ENCODE measurements at regions not wholly inside any gene's neighbourhood (a gene's known extent, or its start where the extent isn't known, plus 50 kb on each side); places are given as distances from the start of the nearest gene placed in this dataset.

DNA sequence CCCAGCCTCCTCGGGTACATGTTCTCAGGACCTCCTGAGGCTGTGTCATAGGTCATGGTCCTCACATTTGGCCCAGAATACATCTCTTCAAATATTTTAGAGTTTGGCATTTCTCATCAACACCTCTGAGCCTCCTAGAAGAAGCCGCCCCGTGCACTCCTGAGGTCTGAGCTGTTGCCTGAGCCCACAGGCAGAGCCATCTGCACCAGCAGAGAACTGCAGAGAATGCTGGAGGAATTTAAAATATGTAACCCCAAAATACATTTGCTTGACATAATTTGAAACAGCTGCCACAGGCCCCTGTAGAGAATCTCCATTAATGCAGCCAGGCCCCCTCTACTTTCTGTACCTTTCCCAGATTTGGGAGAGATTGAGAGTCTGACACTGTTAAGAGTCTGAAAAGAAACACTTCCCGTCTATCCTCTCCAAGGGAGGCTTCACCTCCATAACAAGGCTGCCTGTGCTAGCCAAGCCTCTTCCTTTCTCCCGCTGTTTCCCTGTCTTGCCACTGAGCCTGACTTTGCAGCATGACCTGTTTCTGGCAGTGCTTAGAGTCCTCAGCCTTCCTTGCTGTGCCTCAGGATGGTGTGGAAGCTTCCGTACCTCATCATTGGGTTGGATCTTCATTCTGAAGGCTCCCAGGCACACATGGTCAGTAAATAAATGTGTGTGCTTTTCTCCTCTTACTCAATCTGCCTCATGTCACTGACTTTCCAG lies 95.4 kb upstream of the SFSWAP start:
- Histone ChIP-seq H3K36me3 (ENCODE audit: insufficient read depth, low read length, poor library complexity, severe bottlenecking) (no peaks in the 10 kb centered on the region), H3K27me3 (replicated peaks; ENCODE audit: insufficient read depth, low read depth, low read length, poor library complexity) (peaks cover 79% of the 10 kb centered on the region), H3K4me1 (ENCODE audit: insufficient read depth, low read length, poor library complexity, severe bottlenecking) (no peaks in the 10 kb centered on the region), H3K27ac (ENCODE audit: low read depth, low read length, poor library complexity, severe bottlenecking) (no peak overlapping the region), H3K9me3 (ENCODE audit: low read depth, low read length, poor library complexity, severe bottlenecking) (no peaks in the 10 kb centered on the region), H3K4me3 (ENCODE audit: low read depth, low read length, poor library complexity, severe bottlenecking) (no peak overlapping the region)
- CTCF ChIA-PET, result no interaction called here
- no peak for DNase-seq (ENCODE audit: low spot score)
- no peak for TF ChIP-seq CTCF (conservative IDR thresholded peaks at IDR 0.05; ENCODE audit: low read depth, low read length)
- no peak for TF ChIP-seq EZH2 (IDR thresholded peaks at IDR 0.05; ENCODE audit: borderline replicate concordance, low read depth, low read length, poor library complexity, severe bottlenecking)
- POLR2A ChIA-PET (ENCODE audit: low non-redundant PET), result no interaction called here
- BruUV-seq (replicated peaks), result no TSS peak
- intact Hi-C loops (cut with micrococcal nuclease; ENCODE audit: unreplicated experiment), result no loop called here

GRCh38 chr12:131616043-131616700 lies 94.7 kb upstream of the SFSWAP start:
- ChIA-PET POLR2A (ENCODE audit: low non-redundant PET) (no interaction called here), CTCF (no interaction called here)
- no peak for TF ChIP-seq EZH2 (IDR thresholded peaks at IDR 0.05; ENCODE audit: borderline replicate concordance, low read depth, low read length, poor library complexity, severe bottlenecking)
- TF ChIP-seq CTCF (conservative IDR thresholded peaks at IDR 0.05; ENCODE audit: low read depth, low read length), result no peak
- intact Hi-C loops (cut with micrococcal nuclease; ENCODE audit: unreplicated experiment), result no loop called here
- Histone ChIP-seq H3K4me3 (ENCODE audit: low read depth, low read length, poor library complexity, severe bottlenecking) (no peak overlapping the region), H3K36me3 (ENCODE audit: insufficient read depth, low read length, poor library complexity, severe bottlenecking) (no peaks in the 10 kb centered on the region), H3K9me3 (ENCODE audit: low read depth, low read length, poor library complexity, severe bottlenecking) (no peaks in the 10 kb centered on the region), H3K27me3 (replicated peaks; ENCODE audit: insufficient read depth, low read depth, low read length, poor library complexity) (peaks cover 79% of the 10 kb centered on the region), H3K4me1 (ENCODE audit: insufficient read depth, low read length, poor library complexity, severe bottlenecking) (no peaks in the 10 kb centered on the region), H3K27ac (ENCODE audit: low read depth, low read length, poor library complexity, severe bottlenecking) (no peak overlapping the region)
- DNase-seq (ENCODE audit: low spot score), result no peak
- BruUV-seq (replicated peaks), result no TSS peak

GRCh38 chr12:131616738-131617137 lies 94.2 kb upstream of the SFSWAP start:
- Histone ChIP-seq H3K27ac (ENCODE audit: low read depth, low read length, poor library complexity, severe bottlenecking) (no peak overlapping the region), H3K4me3 (ENCODE audit: low read depth, low read length, poor library complexity, severe bottlenecking) (no peak overlapping the region), H3K4me1 (ENCODE audit: insufficient read depth, low read length, poor library complexity, severe bottlenecking) (no peaks in the 10 kb centered on the region), H3K27me3 (replicated peaks; ENCODE audit: insufficient read depth, low read depth, low read length, poor library complexity) (peaks cover 79% of the 10 kb centered on the region), H3K9me3 (ENCODE audit: low read depth, low read length, poor library complexity, severe bottlenecking) (no peaks in the 10 kb centered on the region), H3K36me3 (ENCODE audit: insufficient read depth, low read length, poor library complexity, severe bottlenecking) (no peaks in the 10 kb centered on the region)
- POLR2A ChIA-PET (ENCODE audit: low non-redundant PET), result no interaction called here
- intact Hi-C loops (cut with micrococcal nuclease; ENCODE audit: unreplicated experiment), result no loop called here
- CTCF ChIA-PET, result no interaction called here
- no peak for TF ChIP-seq CTCF (conservative IDR thresholded peaks at IDR 0.05; ENCODE audit: low read depth, low read length)
- no peak for TF ChIP-seq EZH2 (IDR thresholded peaks at IDR 0.05; ENCODE audit: borderline replicate concordance, low read depth, low read length, poor library complexity, severe bottlenecking)
- no TSS peak for BruUV-seq (replicated peaks)
- no peak for DNase-seq (ENCODE audit: low spot score)
